Tibial nerve (tissue), 4 donors: ENCODE measurements at regions not wholly inside any gene's neighbourhood (a gene's known extent, or its start where the extent isn't known, plus 50 kb on each side); places are given as distances from the start of the nearest gene placed in this dataset.

Experiments used
- CTCF ChIP-seq, 5 experiments: fragments of 200-600 bp in 3 of 5; fragments of 450-650 bp in 2 of 5; sonication (generic) in 3 of 5; IDR thresholded peaks; one replicate each; pipeline ENCODE4 v1.5.1; 2016 to 2019; ENCODE audit warnings: antibody characterized with exemption in 5 of 5, mild to moderate bottlenecking in 3 of 5, moderate library complexity in 2 of 5
- EP300 ChIP-seq, 2 donors: sonication (generic); formaldehyde crosslinking; IDR thresholded peaks; one replicate each; pipeline ENCODE4 v1.6.1; 2017; ENCODE audit warnings: antibody characterized with exemption in 2 of 2, mild to moderate bottlenecking in 1 of 2
- POLR2A ChIP-seq, 2 donors: fragments of 450-650 bp; IDR thresholded peaks; one replicate each; pipeline ENCODE4 v1.6.1; 2017; ENCODE audit warnings: antibody characterized with exemption in 2 of 2, mild to moderate bottlenecking in 2 of 2, moderate library complexity in 2 of 2

- TF ChIP-seq CTCF (IDR thresholded peaks at IDR 0.05) (no peak), POLR2A (IDR thresholded peaks at IDR 0.05) (no peak), EP300 (IDR thresholded peaks at IDR 0.05) (no peak)
Measured at GRCh38 chr2:52961403-52961802, 806.2 kb upstream of the CHAC2 start.
